ENCODE measurements at regions not wholly inside any gene's neighbourhood (a gene's known extent, or its start where the extent isn't known, plus 50 kb on each side); places are given as distances from the start of the nearest gene placed in this dataset.

DNA sequence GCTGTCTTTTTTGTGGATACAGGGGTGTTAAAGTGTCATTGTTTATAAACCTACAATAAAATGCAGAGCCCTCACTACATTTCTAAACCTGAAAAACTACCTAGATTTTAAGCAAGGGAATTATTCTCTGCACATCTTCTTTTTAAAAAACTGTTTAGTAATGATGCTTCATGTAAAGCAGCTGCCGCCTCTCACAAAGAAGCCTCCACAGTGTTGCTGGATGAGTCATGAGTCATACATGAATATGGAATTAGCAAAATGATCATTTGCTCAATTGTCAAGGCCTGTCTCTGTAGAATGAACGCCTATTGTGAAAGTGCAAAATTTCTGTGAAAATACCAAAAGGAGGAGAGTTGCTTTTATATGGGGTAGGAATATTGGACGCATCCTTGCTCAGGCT lies 259.5 kb upstream of the CHRM3 start:
- TF ChIP-seq, protein P1, sequence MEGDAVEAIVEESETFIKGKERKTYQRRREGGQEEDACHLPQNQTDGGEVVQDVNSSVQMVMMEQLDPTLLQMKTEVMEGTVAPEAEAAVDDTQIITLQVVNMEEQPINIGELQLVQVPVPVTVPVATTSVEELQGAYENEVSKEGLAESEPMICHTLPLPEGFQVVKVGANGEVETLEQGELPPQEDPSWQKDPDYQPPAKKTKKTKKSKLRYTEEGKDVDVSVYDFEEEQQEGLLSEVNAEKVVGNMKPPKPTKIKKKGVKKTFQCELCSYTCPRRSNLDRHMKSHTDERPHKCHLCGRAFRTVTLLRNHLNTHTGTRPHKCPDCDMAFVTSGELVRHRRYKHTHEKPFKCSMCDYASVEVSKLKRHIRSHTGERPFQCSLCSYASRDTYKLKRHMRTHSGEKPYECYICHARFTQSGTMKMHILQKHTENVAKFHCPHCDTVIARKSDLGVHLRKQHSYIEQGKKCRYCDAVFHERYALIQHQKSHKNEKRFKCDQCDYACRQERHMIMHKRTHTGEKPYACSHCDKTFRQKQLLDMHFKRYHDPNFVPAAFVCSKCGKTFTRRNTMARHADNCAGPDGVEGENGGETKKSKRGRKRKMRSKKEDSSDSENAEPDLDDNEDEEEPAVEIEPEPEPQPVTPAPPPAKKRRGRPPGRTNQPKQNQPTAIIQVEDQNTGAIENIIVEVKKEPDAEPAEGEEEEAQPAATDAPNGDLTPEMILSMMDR (conservative IDR thresholded peaks at IDR 0.05): no peak
- TF ChIP-seq ZFX (IDR thresholded peaks at IDR 0.05): no peak
